ENCODE measurements at regions not wholly inside any gene's neighbourhood (a gene's known extent, or its start where the extent isn't known, plus 50 kb on each side); places are given as distances from the start of the nearest gene placed in this dataset.

- DNase-seq: no peak
Observed at GRCh38 chr11:131122448-131122847, 206.2 kb upstream of the SNX19 start.

- DNase-seq: no peak
Observed at GRCh38 chr11:131129474-131129873, 213.2 kb upstream of the SNX19 start.

DNA sequence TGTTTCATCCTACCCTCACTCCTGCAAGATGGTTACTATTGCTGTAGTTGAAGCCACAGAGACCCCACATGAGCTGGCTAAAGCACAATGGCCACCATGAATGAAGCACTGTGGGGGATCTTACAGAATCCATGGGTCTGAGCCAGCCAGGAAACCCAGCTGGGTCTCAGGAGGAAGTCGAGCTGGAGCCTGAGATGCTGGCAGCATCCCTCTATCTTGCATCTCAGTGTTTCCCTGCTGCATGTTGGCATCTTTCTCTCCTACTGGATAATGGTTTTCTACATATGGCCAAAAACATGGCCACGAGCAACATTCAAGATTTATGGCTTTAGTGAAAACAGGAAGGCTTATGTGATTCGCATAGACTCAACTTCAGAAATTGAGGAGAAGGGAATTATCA is 219.3 kb upstream of the SNX19 start:
- DNase-seq: no peak

DNA sequence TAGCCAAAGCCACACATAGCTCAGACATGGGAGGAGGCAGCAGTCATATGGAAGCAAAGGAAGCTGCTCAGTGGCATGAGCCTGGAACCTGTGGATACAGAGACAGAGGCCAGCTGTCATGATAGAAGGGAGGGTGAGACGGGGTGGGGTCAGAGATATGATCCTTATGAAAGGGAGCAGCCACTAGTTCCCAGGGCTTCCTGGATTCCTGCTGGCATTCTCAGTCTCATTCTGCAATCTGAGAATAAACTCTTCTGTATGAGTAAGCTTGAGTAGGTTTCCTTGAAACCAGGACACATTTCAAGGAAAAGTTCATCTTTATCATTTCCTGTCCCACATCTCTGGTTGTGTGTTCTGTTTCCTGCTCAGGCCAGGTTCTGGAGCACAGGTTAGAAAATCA is 220.2 kb upstream of the SNX19 start:
- no peak for DNase-seq

DNA sequence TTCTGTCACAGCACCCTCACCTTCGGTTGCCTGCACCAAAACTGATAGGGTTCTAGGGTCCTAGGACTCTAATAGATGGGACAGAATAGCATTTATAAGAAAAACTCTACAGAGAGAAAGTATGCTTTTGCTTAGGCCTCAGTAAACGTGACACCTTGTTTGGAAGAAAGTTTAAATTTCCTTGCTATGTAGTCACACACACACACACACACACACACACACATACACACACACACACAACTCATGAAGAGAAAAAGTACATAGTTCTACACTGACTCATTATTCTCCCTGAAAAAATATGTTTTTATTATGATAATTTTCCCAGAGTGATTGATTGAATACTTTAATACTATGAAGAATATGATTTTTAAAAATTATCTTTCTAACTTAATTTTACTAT is 220.8 kb upstream of the SNX19 start:
- DNase-seq: no peak

- no peak for DNase-seq
Observed at GRCh38 chr11:131138731-131139130, 222.5 kb upstream of the SNX19 start.

GRCh38 chr11:131145791-131146190 is 224.6 kb upstream of the NTM start:
- no peak for DNase-seq

DNA sequence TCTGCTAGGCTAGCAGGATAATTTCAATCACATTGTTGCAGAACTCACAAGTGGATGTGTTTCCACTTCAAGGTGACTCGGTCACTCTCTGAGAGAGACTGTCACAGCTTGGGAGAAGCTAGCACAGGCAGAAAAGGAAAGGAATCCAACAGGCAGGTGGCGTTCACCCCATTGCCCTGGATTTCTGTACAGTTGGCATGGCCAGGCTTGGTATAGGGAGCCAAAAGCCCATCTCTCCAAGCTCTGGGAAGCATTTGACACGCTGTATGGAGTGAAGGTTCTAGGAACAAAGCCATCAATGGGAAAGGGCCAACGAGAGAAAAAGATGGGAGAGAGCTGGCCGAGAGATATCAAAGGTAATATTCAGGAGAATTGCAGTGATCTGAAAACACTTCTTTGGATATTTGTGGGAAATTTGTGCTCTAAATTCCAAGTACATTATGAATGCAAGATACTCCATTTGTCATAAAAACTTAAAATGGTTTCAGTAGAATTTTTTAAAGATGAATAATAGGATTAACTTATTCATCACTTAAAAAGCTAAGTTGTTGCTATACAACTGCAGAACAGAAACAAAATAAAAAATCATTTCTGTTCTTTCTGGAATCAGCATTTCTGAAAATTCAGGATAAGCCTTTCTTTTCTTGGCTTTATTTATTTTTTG is 223.5 kb upstream of the NTM start:
- DNase-seq: no peak

DNA sequence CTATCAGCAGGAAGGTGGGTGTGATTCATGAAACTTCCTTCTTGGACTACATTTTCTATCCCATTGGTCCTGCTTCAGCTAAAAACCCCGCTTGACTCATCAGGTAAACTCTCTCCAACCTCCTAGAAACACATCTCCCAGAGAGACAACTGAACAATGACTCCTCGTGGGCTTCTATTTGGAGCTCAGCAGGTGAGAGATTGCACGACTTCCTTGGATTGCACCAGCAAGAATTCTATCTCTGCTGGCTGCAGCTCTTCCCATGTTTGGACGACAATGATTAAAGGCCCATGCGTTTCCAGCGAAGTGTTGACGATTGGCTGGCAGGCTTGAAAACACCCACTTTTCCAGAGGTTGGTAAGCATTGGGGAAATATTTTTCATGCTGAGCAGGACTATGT is 216.1 kb upstream of the NTM start:
- DNase-seq: no peak

DNA sequence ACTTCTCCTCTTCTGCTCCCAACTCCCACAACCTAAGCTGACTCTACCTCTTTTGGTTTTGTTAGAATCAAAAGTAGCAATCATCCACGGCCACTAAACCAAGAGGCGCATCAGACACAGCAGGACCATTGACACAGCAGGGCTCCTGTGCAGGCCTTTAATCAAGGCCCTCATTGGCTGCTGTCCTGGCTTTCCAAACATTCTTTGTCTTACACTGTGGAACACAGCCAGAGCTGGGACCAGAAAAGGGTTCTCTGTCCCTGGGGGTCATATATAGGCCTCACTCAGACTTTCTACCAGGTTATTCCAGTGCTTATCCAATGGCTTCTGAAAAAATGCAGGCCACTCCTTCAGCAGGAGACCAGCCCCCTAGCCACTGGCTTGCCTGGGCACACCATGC is 212.7 kb upstream of the NTM start:
- no peak for DNase-seq

GRCh38 chr11:131160846-131161245 is 209.6 kb upstream of the NTM start:
- DNase-seq: no peak

DNA sequence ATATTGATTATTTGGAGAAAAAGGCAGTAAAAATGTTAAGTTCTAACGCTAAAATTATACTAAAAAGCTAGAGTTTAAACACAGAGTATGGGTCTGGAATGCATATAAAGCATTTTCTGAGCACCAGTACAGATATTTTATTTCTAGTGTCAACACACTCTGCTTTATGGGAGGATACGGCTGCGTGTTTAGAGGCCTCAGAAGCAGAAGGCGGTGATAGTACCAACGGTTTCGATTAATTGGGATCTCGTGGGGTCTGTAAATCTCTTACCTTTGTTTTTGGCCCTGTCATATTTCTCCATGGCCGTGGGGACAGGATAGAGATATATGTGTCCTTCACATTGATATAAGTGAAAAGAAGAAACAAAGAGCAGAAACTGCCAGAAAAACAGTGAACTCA is 206.8 kb upstream of the NTM start:
- DNase-seq: no peak

DNA sequence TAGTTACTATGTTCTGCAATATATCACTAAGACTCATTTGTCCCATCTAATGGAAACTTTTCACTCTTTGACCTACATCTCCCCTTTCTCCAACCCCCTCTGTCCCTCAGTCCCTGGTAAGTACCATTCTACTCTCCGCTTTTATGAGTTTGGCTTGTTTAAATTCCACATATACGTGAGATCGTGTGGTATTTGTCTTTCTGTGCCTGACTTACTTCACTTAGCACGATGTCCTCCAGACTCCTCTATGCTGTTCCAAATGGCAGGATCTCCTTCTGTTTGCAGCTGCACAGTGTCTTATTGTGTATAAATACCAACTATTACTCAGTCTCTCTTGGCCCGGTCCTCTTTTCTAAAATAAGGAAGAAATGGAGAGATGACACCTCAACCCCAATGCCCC is 205.4 kb upstream of the NTM start:
- no peak for DNase-seq

- DNase-seq: no peak
Observed at GRCh38 chr11:131168839-131169713, 201.3 kb upstream of the NTM start.

GRCh38 chr11:131172011-131172410 is 198.4 kb upstream of the NTM start:
- no peak for DNase-seq

GRCh38 chr11:131178020-131178419 is 192.4 kb upstream of the NTM start:
- DNase-seq: no peak

GRCh38 chr11:131178596-131178995 is 191.8 kb upstream of the NTM start:
- DNase-seq: no peak

- no peak for DNase-seq
Observed at GRCh38 chr11:131179836-131180235, 190.6 kb upstream of the NTM start.

DNA sequence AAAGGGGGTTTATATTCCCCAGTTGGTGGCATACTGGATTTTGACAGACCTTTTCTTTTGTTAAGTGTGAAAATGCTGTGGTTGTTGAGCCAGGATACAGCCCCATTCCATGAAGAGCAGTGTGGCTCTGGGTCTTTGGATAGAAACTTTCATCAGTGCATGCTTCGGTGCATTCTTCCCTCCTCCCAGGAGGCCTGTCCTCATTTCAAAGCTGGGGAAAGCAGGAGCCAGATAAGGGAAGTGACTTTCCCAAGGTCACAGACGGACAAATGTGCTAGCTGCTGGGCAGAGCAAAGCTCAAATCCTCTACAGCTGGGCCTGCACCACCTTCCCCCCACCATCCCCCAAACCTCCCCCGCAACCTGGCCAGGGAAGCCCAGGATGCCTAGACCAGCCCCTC is 184.5 kb upstream of the NTM start:
- no peak for DNase-seq

GRCh38 chr11:131186629-131187101 is 183.8 kb upstream of the NTM start:
- DNase-seq: no peak

DNA sequence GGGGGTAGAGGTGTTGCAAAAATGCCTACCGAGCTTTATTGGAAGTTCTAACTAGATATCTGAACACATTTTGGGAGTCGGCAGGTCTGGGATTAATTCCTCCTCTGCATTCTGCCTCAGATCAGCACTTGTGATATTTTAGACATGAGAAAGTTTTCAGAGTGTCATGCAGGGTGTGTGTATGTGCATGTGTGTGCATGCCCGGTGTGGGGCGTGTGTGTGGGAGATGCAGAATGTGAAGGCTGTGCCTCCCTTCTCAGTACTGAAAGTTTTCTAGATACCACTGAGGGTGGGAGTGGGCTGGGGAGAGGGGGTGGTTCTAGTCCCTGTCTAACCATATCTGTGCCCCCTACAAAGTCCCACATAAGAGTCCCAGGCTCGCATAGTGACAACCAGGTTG is 180.0 kb upstream of the NTM start:
- DNase-seq: no peak

DNA sequence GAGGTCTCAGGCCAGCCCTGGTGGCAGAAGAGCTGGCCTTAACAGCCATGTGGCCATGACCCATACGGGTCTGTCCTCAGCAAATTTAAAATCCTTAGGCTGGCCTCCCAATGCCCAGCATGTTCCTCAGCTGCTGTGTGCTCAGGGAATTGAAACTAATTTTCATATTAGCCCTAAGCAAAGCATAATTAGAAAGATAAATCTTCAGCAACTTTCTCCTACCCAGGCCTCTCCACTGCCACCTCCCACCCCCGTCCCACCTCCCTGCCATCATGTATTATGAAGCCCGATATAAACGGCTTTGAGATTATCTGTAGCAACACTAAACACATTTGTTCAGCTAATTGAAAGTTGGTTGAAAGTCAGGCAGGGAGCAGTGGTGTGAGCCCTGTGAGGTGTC is 178.8 kb upstream of the NTM start:
- no peak for DNase-seq

GRCh38 chr11:131192628-131193027 is 177.8 kb upstream of the NTM start:
- DNase-seq: no peak

GRCh38 chr11:131193031-131193501 is 177.3 kb upstream of the NTM start:
- DNase-seq: no peak

Measured in NCI-H524 treated with DMSO at 0.1 percent for 48 hours (cell line).